Neural cell (in vitro differentiated cells): ENCODE measurements at regions not wholly inside any gene's neighbourhood (a gene's known extent, or its start where the extent isn't known, plus 50 kb on each side); places are given as distances from the start of the nearest gene placed in this dataset.

Experiments
- H2AFZ ChIP-seq: fragments of 200-600, 300-800 bp; sonication (generic), shearing (Covaris generic); 2 replicates; pipeline ENCODE4 v1.6.0; 2014; ENCODE audit warnings: low read depth, mild to moderate bottlenecking, antibody characterized with exemption, low read length, moderate library complexity
- H3F3A ChIP-seq: fragments of 200-600 bp; shearing (Covaris generic); 2 replicates; pipeline ENCODE4 v1.6.1; 2016; ENCODE audit warnings: mild to moderate bottlenecking, moderate library complexity, mixed read lengths, antibody characterized with exemption, low read length; ENCODE audit not compliant: insufficient read depth, poor library complexity, severe bottlenecking
- H3K27ac ChIP-seq: fragments of 200-600, 300-800 bp; sonication (generic), shearing (Covaris generic); 2 replicates; pipeline ENCODE4 v1.5.1; 2014; ENCODE audit warnings: mild to moderate bottlenecking, low read length, moderate library complexity
- H3K27me3 ChIP-seq: fragments of 300-800, 200-600 bp; sonication (generic), shearing (Covaris generic); 2 replicates; pipeline ENCODE4 v1.6.0; 2014; ENCODE audit warnings: mild to moderate bottlenecking, low read depth, low read length, moderate library complexity; ENCODE audit not compliant: insufficient read depth
- H3K36me3 ChIP-seq: fragments of 300-800, 200-600 bp; sonication (generic), shearing (Covaris generic); 2 replicates; pipeline ENCODE4 v1.5.1; 2014; ENCODE audit warnings: mild to moderate bottlenecking, antibody characterized with exemption, low read length, moderate library complexity; ENCODE audit not compliant: insufficient read depth
- H3K4me2 ChIP-seq: fragments of 300-800, 200-600 bp; sonication (generic), shearing (Covaris generic); 2 replicates; pipeline ENCODE4 v1.6.0; 2014; ENCODE audit warnings: mild to moderate bottlenecking, low read length
- H3K4me3 ChIP-seq: fragments of 300-800, 200-600 bp; sonication (generic), shearing (Covaris generic); 2 replicates; pipeline ENCODE4 v1.5.1; 2014; ENCODE audit warnings: mild to moderate bottlenecking, low read length, moderate library complexity
- H3K79me2 ChIP-seq: fragments of 200-600 bp; shearing (Covaris generic); replicated peaks from 2 replicates; pipeline ENCODE4 v1.6.0; 2014; ENCODE audit warnings: mild to moderate bottlenecking, low read length, moderate library complexity; ENCODE audit not compliant: insufficient read depth
- H3K9ac ChIP-seq: fragments of 300-800, 200-600 bp; sonication (generic), shearing (Covaris generic); 2 replicates; pipeline ENCODE4 v1.6.1; 2016; ENCODE audit warnings: mild to moderate bottlenecking, low read length, mixed read lengths
- H3K9me2 ChIP-seq: fragments of 200-600 bp; shearing (Covaris generic); 2 replicates; pipeline ENCODE4 v1.6.1; 2016; ENCODE audit warnings: mild to moderate bottlenecking, low read length, mixed read lengths; ENCODE audit not compliant: insufficient read depth
- H3K9me3 ChIP-seq: fragments of 200-600, 300-800 bp; sonication (generic), shearing (Covaris generic); 2 replicates; pipeline ENCODE4 v1.6.1; 2016; ENCODE audit warnings: mild to moderate bottlenecking, mixed run types, low read length, moderate library complexity, mixed read lengths
- H4K20me1 ChIP-seq: fragments of 200-600 bp; shearing (Covaris generic); 2 replicates; pipeline ENCODE4 v1.6.1; 2016; ENCODE audit warnings: mild to moderate bottlenecking, mixed run types; ENCODE audit not compliant: insufficient read depth
- CTCF ChIP-seq: fragments of 450-650 bp; IDR thresholded peaks from 2 replicates; pipeline ENCODE4 v1.5.1; 2014; ENCODE audit warnings: antibody characterized with exemption, mild to moderate bottlenecking, moderate library complexity; ENCODE audit not compliant: poor library complexity, severe bottlenecking
- EP300 ChIP-seq: fragments of 450-650 bp; conservative IDR thresholded peaks from 2 replicates; pipeline ENCODE4 v1.6.1; 2014; ENCODE audit warnings: antibody characterized with exemption, mild to moderate bottlenecking, moderate library complexity; ENCODE audit not compliant: poor library complexity, severe bottlenecking
- EZH2 ChIP-seq: fragments of 200-600, 300-800 bp; shearing (Covaris generic), sonication (generic); IDR thresholded peaks from 2 replicates; pipeline ENCODE4 v1.6.1; 2014; ENCODE audit warnings: antibody characterized with exemption, low read length, borderline replicate concordance, mild to moderate bottlenecking; ENCODE audit not compliant: insufficient read depth, poor library complexity, severe bottlenecking
- MXI1 ChIP-seq: fragments of 450-650 bp; conservative IDR thresholded peaks from 2 replicates; pipeline ENCODE4 v1.6.1; 2014; ENCODE audit warnings: antibody characterized with exemption, mild to moderate bottlenecking; ENCODE audit not compliant: poor library complexity, severe bottlenecking
- POLR2AphosphoS5 ChIP-seq: IDR thresholded peaks from 2 replicates; pipeline ENCODE4 v1.6.1; 2012
- RAD21 ChIP-seq: fragments of 450-650 bp; conservative IDR thresholded peaks from 2 replicates; pipeline ENCODE4 v1.6.1; 2014; ENCODE audit warnings: antibody characterized with exemption, mild to moderate bottlenecking, moderate library complexity
- REST ChIP-seq: IDR thresholded peaks from 2 replicates; pipeline ENCODE4 v1.6.1; 2012; ENCODE audit warnings: borderline replicate concordance
- SMC3 ChIP-seq: fragments of 450-650 bp; conservative IDR thresholded peaks from 2 replicates; pipeline ENCODE4 v1.6.1; 2014; ENCODE audit warnings: antibody characterized with exemption, mild to moderate bottlenecking, moderate library complexity; ENCODE audit not compliant: poor library complexity
- TAF1 ChIP-seq: IDR thresholded peaks from 2 replicates; pipeline ENCODE4 v1.6.1; 2012; ENCODE audit warnings: low read depth

- H3K9me3 ChIP-seq = no peaks in the 10 kb centered on the region
- no peak overlapping the region for H3K4me3 ChIP-seq
- H3K9ac ChIP-seq = no peak overlapping the region
- H4K20me1 ChIP-seq = no peaks in the 10 kb centered on the region
- H3K27me3 ChIP-seq = no peaks in the 10 kb centered on the region
- no peak overlapping the region for H3K27ac ChIP-seq
- H3F3A ChIP-seq = no peaks in the 10 kb centered on the region
- H2AFZ ChIP-seq = no peak overlapping the region
- H3K79me2 ChIP-seq = no peaks in the 10 kb centered on the region
- no peaks in the 10 kb centered on the region for H3K36me3 ChIP-seq
- no peaks in the 10 kb centered on the region for H3K9me2 ChIP-seq
- H3K4me2 ChIP-seq = no peak overlapping the region
- no peak for TF ChIP-seq TAF1
- no peak for TF ChIP-seq POLR2AphosphoS5
- no peak for TF ChIP-seq EP300
- no peak for TF ChIP-seq EZH2
- TF ChIP-seq RAD21 = no peak
- no peak for TF ChIP-seq REST
- TF ChIP-seq SMC3 = no peak
- TF ChIP-seq CTCF = no peak
- no peak for TF ChIP-seq MXI1
Observed at GRCh38 chr20:59382907-59383306, 82.5 kb downstream of the EDN3 start.

GRCh38 chr20:59385038-59385437 lies 84.6 kb downstream of the EDN3 start:
- Histone ChIP-seq H3K4me2 (no peak overlapping the region), H3K9me2 (no peaks in the 10 kb centered on the region), H2AFZ (no peak overlapping the region), H3K79me2 (no peaks in the 10 kb centered on the region), H3K4me3 (no peak overlapping the region), H3K27ac (no peak overlapping the region), H3F3A (no peaks in the 10 kb centered on the region), H3K27me3 (no peaks in the 10 kb centered on the region), H4K20me1 (no peaks in the 10 kb centered on the region), H3K9me3 (no peaks in the 10 kb centered on the region), H3K9ac (no peak overlapping the region), H3K36me3 (no peaks in the 10 kb centered on the region)
- TF ChIP-seq EP300 (no peak), REST (no peak), CTCF (no peak), EZH2 (no peak), TAF1 (no peak), MXI1 (no peak)
